Fibroblast of pulmonary artery (primary cell): ENCODE measurements at regions not wholly inside any gene's neighbourhood (a gene's known extent, or its start where the extent isn't known, plus 50 kb on each side); places are given as distances from the start of the nearest gene placed in this dataset.

Experiments used
- DNase-seq: peaks from one replicate; pipeline ENCODE4 v3.0.0-alpha.2; 2010; ENCODE audit warnings: low read depth
- H3K4me3 ChIP-seq: replicated peaks from 2 replicates; pipeline ENCODE4 v1.5.1; 2011; ENCODE audit warnings: low read depth, mild to moderate bottlenecking, control low read depth, low read length, moderate library complexity
- TF ChIP-seq, protein P1 (sequence below): IDR thresholded peaks from 2 replicates; pipeline ENCODE4 v1.5.1; 2011; ENCODE audit warnings: mild to moderate bottlenecking, control low read depth, low read length, inconsistent platforms; ENCODE audit errors: missing control alignments

DNA sequence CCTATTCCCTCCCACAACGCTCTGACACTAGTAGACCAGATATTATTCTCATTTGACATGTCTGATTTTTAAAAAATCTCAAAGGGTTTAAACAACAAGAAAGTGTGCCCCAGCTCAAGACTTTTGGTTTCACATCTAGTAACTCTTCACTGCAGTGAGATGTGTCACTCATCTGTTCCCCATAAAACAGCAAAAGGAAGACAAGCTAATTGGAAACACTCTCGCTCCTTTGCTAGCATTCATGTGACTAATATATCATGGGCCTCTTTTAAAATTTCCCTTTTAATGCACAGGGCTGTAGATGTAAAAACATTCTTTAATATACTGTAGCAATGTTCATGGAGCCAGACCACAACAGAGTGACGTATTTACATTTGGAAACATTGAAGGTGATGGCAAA lies 372.6 kb downstream of the ZNF608 start:
- TF ChIP-seq, protein P1, sequence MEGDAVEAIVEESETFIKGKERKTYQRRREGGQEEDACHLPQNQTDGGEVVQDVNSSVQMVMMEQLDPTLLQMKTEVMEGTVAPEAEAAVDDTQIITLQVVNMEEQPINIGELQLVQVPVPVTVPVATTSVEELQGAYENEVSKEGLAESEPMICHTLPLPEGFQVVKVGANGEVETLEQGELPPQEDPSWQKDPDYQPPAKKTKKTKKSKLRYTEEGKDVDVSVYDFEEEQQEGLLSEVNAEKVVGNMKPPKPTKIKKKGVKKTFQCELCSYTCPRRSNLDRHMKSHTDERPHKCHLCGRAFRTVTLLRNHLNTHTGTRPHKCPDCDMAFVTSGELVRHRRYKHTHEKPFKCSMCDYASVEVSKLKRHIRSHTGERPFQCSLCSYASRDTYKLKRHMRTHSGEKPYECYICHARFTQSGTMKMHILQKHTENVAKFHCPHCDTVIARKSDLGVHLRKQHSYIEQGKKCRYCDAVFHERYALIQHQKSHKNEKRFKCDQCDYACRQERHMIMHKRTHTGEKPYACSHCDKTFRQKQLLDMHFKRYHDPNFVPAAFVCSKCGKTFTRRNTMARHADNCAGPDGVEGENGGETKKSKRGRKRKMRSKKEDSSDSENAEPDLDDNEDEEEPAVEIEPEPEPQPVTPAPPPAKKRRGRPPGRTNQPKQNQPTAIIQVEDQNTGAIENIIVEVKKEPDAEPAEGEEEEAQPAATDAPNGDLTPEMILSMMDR, result no peak
- DNase-seq, result no peak
- no peak overlapping the region for H3K4me3 ChIP-seq

GRCh38 chr5:124372457-124372856 lies 374.0 kb downstream of the ZNF608 start:
- no peak overlapping the region for H3K4me3 ChIP-seq
- DNase-seq, result peak; percentile 4
- TF ChIP-seq, protein P1, result no peak

DNA sequence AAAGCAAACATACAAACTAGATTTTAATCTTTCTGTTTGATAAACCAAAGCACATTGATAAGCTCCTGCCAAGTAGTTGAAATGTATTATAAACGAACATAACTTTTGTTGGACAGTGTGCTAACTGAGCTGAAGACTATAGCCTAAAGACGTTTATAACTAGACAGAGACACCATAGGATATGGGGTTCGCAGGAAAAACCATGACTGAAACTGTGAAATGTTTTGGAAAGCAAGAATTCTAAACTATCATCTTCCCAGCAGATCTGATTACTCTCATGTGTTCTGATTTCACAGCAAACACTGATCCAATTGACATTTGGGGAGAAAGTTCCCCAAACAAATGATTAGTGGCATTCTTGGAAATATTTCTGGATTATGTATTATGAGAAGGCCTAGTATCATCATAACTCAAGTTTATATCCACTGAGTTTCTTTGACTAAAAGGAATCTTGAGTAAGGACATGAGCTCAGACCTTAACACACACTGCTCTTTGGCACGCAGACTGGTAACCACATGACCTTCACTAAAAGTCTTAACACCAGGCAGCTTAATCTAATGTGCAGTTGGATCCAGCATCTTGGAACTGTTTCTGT lies 375.2 kb downstream of the ZNF608 start:
- TF ChIP-seq, protein P1, result no peak
- H3K4me3 ChIP-seq, result no peak overlapping the region
- DNase-seq, result no peak

DNA sequence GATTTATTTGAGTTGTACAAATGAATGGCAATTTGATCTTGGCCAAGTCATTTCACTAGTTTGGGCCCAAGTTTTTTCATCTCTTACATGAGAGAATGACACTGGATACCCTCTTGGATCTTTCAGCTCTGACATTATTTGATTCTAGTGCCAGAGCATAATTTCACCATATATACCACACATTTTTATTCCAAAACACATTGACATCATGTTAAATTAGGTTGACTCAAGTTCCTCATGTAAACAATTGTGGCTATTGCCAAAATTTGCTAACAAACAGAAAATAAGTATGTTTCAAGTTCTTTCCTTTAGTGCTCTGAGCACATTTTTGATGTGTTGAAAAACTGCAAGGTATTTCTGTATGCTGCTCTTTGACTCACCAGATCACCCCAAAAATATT lies 375.8 kb downstream of the ZNF608 start:
- TF ChIP-seq, protein P1, result no peak
- DNase-seq, result no peak
- H3K4me3 ChIP-seq, result no peak overlapping the region

GRCh38 chr5:124365361-124365801 lies 381.1 kb downstream of the ZNF608 start:
- H3K4me3 ChIP-seq, result no peak overlapping the region
- TF ChIP-seq, protein P1, result no peak
- DNase-seq, result no peak

DNA sequence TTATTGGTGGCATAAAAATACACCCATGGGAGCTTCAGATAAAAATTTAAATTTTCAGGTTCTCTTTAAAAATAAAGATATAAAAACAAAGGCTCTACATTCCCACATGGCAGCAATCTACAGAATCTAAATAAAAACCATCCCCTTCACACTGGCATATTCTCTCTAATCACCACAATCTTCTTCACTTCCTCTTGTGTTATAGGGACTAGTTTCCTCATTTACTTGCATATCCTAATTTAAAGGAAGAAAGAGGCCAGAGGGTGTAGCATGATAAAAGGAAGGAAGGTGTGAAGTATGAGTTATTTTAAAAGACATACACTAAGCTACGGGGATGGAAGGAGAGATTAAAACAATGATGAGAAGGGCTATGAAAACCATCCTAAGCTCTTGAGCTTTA lies 390.5 kb downstream of the ZNF608 start:
- DNase-seq, result no peak
- no peak overlapping the region for H3K4me3 ChIP-seq
- TF ChIP-seq, protein P1, result no peak

DNA sequence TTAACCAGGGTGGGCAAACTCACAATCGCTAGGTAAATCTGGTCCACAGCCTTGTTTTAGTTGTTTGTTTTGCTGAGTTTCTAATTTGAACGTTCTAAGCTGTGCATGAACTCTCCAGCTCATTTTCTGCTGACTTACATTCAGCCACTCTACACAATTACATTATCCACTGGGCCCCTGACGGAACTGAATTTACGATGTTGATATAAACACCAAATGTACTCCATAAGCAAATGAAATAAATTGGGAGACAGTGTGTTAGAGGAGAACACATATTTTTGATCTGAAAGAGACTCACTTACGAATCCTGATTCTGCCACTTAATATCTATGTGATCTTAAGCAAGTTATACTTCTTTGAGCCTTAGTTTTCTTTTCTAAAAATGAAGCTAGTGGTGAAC lies 393.4 kb downstream of the ZNF608 start:
- no peak for DNase-seq
- no peak overlapping the region for H3K4me3 ChIP-seq
- TF ChIP-seq, protein P1, result no peak
